GM21381 (cell line): ENCODE measurements at regions not wholly inside any gene's neighbourhood (a gene's known extent, or its start where the extent isn't known, plus 50 kb on each side); places are given as distances from the start of the nearest gene placed in this dataset.
A peak's percentile ranks its signal among the peaks of the same experiment; 100 is the strongest.

Source experiments
- ATAC-seq: cut with Tn5 transposase; IDR thresholded peaks from one replicate; pipeline ENCODE4 v1.9.1; 2021; ENCODE audit warnings: mild to moderate bottlenecking, moderate library complexity; ENCODE audit not compliant: unreplicated experiment

DNA sequence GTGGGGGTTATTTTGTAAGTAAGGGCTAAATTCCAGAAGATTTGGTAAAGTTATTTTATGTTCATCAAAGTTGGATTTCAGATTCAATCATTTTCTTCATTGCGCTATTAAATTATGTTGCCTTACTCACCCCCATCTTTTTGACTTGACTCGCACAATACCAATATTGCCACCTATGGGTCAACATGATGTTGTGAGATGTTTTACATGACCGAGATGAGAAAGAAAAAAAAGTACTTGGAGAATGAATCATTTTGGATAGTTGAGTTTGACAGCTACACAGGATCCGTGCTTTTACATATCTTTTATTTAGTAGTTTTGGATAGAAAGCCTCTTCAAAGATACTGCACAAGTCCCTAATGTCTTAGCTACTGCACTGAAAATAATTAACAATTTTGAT lies 224.2 kb upstream of the EMCN start:
- ATAC-seq = no peak

GRCh38 chr4:100739426-100739825 lies 221.6 kb upstream of the EMCN start:
- ATAC-seq = no peak

DNA sequence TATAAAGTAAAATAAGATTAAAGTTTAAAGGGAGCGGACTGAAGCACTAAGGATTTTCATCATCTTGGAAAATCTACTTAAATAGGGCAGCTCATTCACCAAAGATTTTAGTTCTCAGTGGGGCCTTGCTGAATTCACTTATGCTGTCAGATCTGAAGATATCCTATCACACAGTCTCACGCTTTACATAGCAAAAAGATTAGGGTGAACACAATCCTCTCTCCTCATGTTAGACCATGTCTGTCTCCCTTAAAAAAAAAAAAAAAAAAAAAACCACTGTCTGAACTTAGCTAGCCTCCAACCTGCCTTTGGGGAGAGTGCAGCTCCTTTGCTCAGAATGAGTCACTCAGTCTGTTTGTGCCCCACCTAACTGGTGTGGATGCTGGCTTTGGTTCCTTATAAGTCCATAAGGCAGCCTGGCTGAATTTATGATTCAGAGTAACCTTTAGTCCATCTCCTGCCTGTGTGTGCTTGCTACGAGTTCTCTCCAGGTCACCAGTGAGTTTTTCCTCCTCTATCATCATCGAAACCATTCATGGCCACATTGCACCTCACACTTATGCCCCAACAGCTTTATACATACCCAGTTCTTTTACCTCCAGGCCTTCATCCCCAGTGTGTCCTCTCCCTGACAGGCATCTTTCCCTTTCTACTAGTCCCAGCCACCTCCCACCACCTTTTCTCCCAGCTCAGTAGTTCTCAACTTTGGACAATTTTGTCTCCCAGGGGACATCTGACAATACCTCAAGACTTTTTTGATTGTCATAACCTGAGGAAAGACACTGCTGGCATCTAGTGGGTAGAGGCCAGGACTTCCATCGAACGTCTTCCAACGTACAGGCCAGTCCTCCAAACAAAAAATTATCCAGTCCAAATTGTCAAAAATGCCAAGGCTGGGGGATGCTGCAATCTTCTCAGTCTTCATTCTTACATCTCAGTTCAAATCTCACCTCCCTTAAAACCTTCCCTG lies 220.7 kb upstream of the EMCN start:
- ATAC-seq = no peak

DNA sequence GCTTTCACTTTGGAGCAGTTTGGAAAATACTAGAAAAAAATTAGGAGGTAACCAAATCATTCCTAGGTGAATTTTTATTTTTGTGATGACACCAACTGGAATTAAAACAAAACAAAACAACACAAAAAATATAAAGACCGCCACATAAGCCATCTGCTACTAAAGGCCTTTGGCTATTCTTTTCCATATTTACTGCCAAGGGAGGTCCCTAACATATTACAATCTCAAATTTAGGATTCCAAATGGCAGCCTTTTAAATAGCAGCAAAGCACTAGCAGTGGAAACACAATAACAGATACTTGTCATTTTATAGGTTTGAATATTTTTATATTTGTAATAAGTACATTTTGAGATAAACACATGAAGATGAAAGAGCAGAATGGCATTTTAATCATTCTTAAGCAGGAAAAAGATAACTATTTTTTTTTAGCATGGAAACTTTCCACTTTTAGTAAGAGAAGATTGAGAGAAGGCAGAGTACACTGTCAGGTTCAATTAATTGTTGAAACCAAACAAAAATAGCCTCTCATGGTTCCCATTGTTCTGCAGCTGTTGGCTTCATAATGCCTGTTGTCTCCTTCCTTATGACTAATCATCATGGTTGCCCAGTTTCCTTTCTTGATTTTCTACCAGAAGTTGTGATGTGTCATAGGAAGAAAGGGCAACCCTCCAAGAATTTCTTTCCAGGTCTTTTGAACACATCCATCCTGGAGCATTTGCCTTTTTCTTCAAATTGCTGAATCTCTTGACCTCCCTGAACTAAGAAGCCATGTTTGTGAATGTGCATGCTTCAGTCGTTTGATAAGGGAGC lies 219.0 kb upstream of the EMCN start:
- ATAC-seq = no peak

DNA sequence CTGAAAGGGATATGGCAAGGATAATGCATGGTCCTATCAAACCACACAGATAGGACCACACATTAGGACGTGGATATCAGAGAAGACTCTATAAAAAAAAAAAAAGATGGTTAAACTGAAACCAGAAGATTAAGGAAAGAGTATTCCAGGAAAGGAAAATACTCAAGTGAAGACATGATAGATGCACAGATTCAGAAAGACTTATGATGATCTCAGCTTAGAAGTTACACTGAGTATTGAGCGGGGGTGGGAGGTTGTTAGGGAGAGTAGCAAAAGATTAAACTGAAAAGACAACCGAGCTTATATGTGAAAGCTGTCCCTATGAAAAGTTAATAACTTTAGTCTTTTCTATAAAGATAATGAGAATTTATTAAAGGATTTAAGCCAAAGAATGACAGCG lies 211.0 kb upstream of the EMCN start:
- no peak for ATAC-seq

DNA sequence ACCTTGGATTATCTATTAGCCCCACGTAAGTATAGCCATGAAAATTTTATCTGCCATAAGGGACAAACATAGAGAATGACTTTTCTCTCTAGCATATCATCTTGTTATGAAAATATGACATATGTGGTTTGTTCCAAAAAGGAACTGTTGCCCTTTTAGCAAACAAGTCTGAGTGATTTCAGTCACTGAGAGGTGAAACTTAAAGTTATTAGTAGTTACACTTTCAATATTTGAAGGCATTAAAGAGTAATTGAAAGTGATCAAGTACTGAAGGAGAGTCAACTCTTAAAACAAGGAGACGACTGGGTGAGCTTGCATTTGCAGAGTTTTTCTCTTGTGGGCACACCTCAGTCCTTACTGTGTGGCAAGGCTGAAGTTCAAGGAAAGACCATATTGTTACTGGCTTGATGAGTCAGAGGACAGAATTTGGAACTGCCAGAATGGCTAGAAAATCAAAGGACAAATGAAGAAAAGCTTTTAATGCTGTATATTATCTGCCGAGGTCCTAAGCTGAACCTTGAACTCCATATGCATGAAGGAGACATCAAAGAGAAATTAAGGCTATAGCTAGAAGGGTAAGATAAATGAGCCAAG lies 205.1 kb upstream of the EMCN start:
- peak; percentile 73 for ATAC-seq

GRCh38 chr4:100722133-100722532 lies 204.3 kb upstream of the EMCN start:
- ATAC-seq = no peak

- ATAC-seq = no peak
These were observed 203.7 kb upstream of the EMCN start for GRCh38 chr4:100721490-100721889.

GRCh38 chr4:100721077-100721476 lies 203.3 kb upstream of the EMCN start:
- no peak for ATAC-seq

GRCh38 chr4:100716416-100716815 lies 198.6 kb upstream of the EMCN start:
- ATAC-seq = no peak

- no peak for ATAC-seq
These were observed 191.0 kb upstream of the EMCN start for GRCh38 chr4:100708776-100709175.

GRCh38 chr4:100707786-100708185 lies 190.0 kb upstream of the EMCN start:
- ATAC-seq = no peak

GRCh38 chr4:100696531-100696930 lies 178.7 kb upstream of the EMCN start:
- ATAC-seq = no peak

GRCh38 chr4:100695871-100696270 lies 178.0 kb upstream of the EMCN start:
- no peak for ATAC-seq

DNA sequence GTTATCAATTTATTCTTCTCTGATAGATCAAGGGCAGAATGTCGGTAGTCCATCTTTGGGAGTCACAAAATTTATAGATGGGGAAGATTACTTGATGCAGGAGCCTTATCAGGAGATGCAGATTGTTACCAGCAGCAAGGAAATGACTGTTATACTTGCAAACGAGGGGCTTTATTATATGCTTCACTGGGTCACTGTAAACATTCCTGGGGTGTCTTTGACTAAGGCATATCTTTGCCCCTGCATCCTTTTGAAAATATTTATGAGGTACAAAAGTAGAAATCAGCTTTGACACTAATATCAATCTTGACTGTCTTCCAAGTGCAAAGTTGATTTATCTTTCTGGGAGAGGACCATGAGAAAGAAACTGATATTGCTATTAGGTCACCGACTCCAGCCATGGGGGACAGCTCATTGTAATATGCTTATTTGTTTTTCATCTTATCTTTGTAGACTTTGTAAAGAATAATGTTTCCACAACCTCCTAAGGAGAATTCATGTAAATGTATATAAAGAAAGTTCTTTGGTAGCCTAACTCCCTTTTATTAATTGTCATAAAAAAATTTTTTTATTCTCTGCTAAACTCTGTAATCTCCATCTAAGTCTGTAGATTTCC lies 177.3 kb upstream of the EMCN start:
- no peak for ATAC-seq

- ATAC-seq = no peak
These were observed 176.6 kb upstream of the EMCN start for GRCh38 chr4:100694467-100694866.

DNA sequence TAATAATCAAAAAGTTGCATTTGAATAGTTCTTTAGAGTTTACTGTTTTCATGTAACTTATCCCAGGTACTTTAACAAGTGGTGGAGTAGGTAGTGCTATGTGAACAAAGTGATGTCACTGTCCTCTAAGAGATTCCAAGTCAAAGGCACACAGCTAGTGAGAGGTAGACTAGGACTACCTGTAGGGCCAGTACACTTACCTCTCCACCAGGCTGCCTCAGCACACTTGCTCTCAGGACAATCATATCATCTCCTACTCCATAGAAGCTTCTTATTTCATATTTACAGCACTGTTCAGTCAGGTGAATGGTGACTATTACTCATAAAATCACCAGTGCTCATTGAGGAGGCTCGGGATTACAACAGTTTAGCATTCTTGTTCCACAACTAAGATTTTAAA lies 173.0 kb upstream of the EMCN start:
- ATAC-seq = no peak

- no peak for ATAC-seq
These were observed 170.5 kb upstream of the EMCN start for GRCh38 chr4:100688368-100688767.

DNA sequence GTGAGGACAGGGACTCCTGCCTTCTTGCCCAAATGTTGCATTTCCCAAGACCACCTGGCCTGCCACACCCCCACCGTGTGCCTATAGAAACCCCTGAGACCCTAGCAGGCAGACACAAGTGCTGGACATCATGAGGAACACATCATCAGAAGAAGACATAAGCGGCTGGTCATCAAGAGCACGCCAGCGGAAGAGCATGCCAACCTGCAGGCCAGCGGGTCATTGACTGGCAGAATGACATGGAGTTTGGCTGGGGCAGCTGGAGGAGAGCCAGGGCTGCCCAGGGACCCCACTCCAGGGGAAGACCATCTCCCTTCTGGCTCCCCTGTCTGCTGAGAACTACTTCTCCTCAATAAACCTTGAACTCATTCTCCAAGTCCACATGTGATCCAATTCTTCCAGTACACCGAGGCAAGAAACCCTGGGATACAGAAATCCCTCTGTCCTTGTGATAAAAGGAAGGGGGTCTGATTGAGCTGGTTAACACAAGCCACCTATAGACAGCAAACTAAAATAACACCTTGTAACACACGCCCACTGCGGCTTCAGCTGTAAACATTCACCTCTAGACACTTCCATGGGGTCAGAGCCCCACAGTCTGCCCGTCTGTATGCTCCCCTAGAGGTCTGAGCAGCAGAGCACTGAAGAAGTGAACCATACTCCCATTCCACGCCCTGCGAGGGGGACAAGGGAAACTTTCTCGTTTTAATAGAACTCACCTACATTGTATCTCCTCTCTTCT lies 164.8 kb upstream of the EMCN start:
- no peak for ATAC-seq

- no peak for ATAC-seq
These were observed 163.5 kb upstream of the EMCN start for GRCh38 chr4:100681289-100681688.
